Astrocyte (in vitro differentiated cells and primary cell): ENCODE measurements at regions not wholly inside any gene's neighbourhood (a gene's known extent, or its start where the extent isn't known, plus 50 kb on each side); places are given as distances from the start of the nearest gene placed in this dataset.

Source experiments
- DNase-seq: peaks from one replicate; pipeline ENCODE4 v3.0.0-alpha.2; 2010; ENCODE audit warnings: low read depth
- FAIRE-seq: peaks from 2 replicates; lab custom pipeline; 2011; peaks lifted over from hg19 to GRCh38; lab: Jason Lieb, UNC
- H2AFZ ChIP-seq: 2 replicates; pipeline ENCODE4 v1.6.0; 2012; ENCODE audit warnings: low read depth, low read length, inconsistent platforms
- H3K27ac ChIP-seq: 2 replicates; pipeline ENCODE4 v1.5.1; 2011; ENCODE audit warnings: low read depth, low read length, inconsistent platforms
- H3K27me3 ChIP-seq: 2 replicates; pipeline ENCODE4 v1.6.0; 2011; ENCODE audit warnings: low read length, inconsistent platforms; ENCODE audit not compliant: insufficient read depth
- H3K36me3 ChIP-seq: 2 replicates; pipeline ENCODE4 v1.5.1; 2011; ENCODE audit warnings: low read length, inconsistent platforms; ENCODE audit not compliant: insufficient read depth
- H3K4me1 ChIP-seq: 2 replicates; pipeline ENCODE4 v1.5.1; 2011; ENCODE audit warnings: low read length, inconsistent platforms; ENCODE audit not compliant: insufficient read depth
- H3K4me2 ChIP-seq: 2 replicates; pipeline ENCODE4 v1.6.0; 2012; ENCODE audit warnings: low read length, inconsistent platforms
- H3K4me3 ChIP-seq: 2 replicates; pipeline ENCODE4 v1.5.1; 2011; ENCODE audit warnings: low read depth, mild to moderate bottlenecking, low read length, inconsistent platforms; ENCODE audit not compliant: insufficient read depth
- H3K79me2 ChIP-seq: 2 replicates; pipeline ENCODE4 v1.6.0; 2012; ENCODE audit warnings: mild to moderate bottlenecking, low read length, inconsistent platforms; ENCODE audit not compliant: insufficient read depth
- H3K9ac ChIP-seq: 2 replicates; pipeline ENCODE4 v1.6.0; 2012; ENCODE audit warnings: mild to moderate bottlenecking, low read length, inconsistent platforms
- H3K9me3 ChIP-seq: 2 replicates; pipeline ENCODE4 v1.5.1; 2012; ENCODE audit warnings: low read depth, mild to moderate bottlenecking, low read length, inconsistent platforms; ENCODE audit not compliant: insufficient read depth
- H4K20me1 ChIP-seq: 2 replicates; pipeline ENCODE4 v1.6.0; 2012; ENCODE audit warnings: low read length, inconsistent platforms; ENCODE audit not compliant: insufficient read depth
- H3K27ac Mint-ChIP-seq: one replicate; pipeline ENCODE4 v1.8.0; 2021; ENCODE audit warnings: mild to moderate bottlenecking, mixed read lengths; ENCODE audit not compliant: unreplicated experiment
- H3K27me3 Mint-ChIP-seq: one replicate; pipeline ENCODE4 v1.8.0; 2021; ENCODE audit warnings: low read depth, mixed read lengths; ENCODE audit not compliant: unreplicated experiment
- H3K36me3 Mint-ChIP-seq: one replicate; pipeline ENCODE4 v1.8.0; 2021; ENCODE audit warnings: low read depth, mixed read lengths; ENCODE audit not compliant: unreplicated experiment
- H3K4me1 Mint-ChIP-seq: one replicate; pipeline ENCODE4 v1.8.0; 2021; ENCODE audit warnings: low read depth, mixed read lengths; ENCODE audit not compliant: unreplicated experiment
- H3K4me3 Mint-ChIP-seq: one replicate; pipeline ENCODE4 v1.8.0; 2021; ENCODE audit warnings: mild to moderate bottlenecking, moderate library complexity, mixed read lengths; ENCODE audit not compliant: unreplicated experiment
- H3K9me3 Mint-ChIP-seq: one replicate; pipeline ENCODE4 v1.8.0; 2021; ENCODE audit warnings: mild to moderate bottlenecking, mixed read lengths; ENCODE audit not compliant: unreplicated experiment
- EZH2 ChIP-seq: IDR thresholded peaks from 2 replicates; pipeline ENCODE4 v1.6.1; 2012; ENCODE audit warnings: mild to moderate bottlenecking, low read length, inconsistent platforms; ENCODE audit not compliant: insufficient read depth
- TF ChIP-seq, protein P1 (sequence below): IDR thresholded peaks from 2 replicates; pipeline ENCODE4 v1.5.1; 2011; ENCODE audit warnings: low read depth, mild to moderate bottlenecking, inconsistent platforms, low read length, moderate library complexity; ENCODE audit not compliant: insufficient read depth

DNA sequence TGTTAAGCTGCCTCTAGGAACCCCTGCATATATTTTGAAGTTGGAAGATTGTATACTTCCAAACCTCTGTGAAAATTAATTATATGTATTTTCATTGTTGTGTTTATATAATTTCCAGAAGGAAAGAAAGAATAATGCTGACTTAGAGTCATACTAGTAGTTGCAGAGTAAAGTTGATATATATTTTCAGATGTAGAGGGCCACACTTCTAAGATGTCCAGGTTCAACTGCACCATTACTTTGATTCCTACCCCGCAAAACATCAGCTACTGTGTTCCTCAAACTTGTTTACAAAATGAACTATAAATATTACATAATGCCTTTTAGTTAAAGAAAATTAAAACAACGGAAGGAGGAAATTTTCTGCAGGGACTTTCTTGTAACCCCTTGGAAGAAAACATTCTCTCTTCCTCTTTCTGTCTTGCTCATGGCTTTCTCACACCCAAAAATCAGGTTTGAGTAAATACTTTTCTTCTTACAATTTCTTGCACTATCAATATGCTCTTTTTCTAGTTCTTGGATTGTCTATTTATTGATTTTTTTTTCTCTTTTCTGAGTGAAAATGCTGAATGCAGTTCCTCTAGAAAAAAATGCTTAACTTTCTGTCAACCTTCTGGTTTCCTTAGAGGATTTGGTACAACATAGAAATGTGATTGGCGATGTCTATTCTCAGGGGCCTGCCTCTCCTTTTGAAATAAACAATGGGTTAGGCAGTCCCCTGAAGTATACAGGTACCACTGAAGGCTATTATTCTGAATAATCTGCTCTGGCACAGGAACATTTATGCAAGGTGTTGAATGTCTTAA, 867.8 kb downstream of the TTLL7 start:
- FAIRE-seq = no peak

DNA sequence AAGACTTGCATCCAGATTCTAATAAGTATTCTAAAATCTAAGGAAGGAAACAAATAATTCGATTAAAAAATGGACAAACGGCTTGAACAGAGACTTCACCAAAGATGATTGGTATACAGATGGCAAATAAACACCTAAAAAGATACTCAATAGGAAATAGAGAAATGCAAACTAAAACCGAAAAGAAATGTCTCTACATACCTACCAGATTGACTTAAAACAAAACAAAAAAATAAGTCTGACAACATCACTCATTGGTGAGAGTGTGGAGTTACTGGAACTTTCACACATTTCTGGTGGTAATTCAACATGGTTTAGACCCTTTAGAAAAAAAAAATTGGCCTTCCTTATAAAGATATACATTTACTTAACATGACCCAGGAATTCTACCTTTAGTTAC, 869.8 kb downstream of the TTLL7 start:
- Histone ChIP-seq H3K9me3 (no peaks in the 10 kb centered on the region), H3K27ac (no peak overlapping the region), H3K4me3 (no peak overlapping the region), H4K20me1 (no peaks in the 10 kb centered on the region), H3K4me1 (no peaks in the 10 kb centered on the region), H3K79me2 (no peaks in the 10 kb centered on the region), H3K9ac (no peak overlapping the region), H3K4me2 (no peak overlapping the region), H3K27me3 (no peaks in the 10 kb centered on the region), H3K36me3 (no peaks in the 10 kb centered on the region), H2AFZ (no peak overlapping the region)
- Mint-ChIP-seq H3K9me3 (no peaks in the 10 kb centered on the region), H3K36me3 (no peaks in the 10 kb centered on the region), H3K27ac (no peak overlapping the region), H3K4me3 (no peak overlapping the region), H3K4me1 (no peaks in the 10 kb centered on the region), H3K27me3 (no peaks in the 10 kb centered on the region)
- DNase-seq = no peak
- no peak for FAIRE-seq
- TF ChIP-seq, protein P1, sequence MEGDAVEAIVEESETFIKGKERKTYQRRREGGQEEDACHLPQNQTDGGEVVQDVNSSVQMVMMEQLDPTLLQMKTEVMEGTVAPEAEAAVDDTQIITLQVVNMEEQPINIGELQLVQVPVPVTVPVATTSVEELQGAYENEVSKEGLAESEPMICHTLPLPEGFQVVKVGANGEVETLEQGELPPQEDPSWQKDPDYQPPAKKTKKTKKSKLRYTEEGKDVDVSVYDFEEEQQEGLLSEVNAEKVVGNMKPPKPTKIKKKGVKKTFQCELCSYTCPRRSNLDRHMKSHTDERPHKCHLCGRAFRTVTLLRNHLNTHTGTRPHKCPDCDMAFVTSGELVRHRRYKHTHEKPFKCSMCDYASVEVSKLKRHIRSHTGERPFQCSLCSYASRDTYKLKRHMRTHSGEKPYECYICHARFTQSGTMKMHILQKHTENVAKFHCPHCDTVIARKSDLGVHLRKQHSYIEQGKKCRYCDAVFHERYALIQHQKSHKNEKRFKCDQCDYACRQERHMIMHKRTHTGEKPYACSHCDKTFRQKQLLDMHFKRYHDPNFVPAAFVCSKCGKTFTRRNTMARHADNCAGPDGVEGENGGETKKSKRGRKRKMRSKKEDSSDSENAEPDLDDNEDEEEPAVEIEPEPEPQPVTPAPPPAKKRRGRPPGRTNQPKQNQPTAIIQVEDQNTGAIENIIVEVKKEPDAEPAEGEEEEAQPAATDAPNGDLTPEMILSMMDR = no peak
- TF ChIP-seq EZH2 = no peak

More for the DNA sequence above, 867.8 kb downstream of the TTLL7 start:
- Mint-ChIP-seq H3K4me1 (no peaks in the 10 kb centered on the region), H3K36me3 (no peaks in the 10 kb centered on the region), H3K9me3 (no peaks in the 10 kb centered on the region), H3K27me3 (no peaks in the 10 kb centered on the region), H3K27ac (no peak overlapping the region), H3K4me3 (no peak overlapping the region)
- Histone ChIP-seq H3K27ac (no peak overlapping the region), H3K36me3 (no peaks in the 10 kb centered on the region), H2AFZ (no peak overlapping the region), H4K20me1 (no peaks in the 10 kb centered on the region), H3K9ac (no peak overlapping the region), H3K9me3 (no peaks in the 10 kb centered on the region), H3K4me2 (no peak overlapping the region), H3K27me3 (no peaks in the 10 kb centered on the region), H3K79me2 (no peaks in the 10 kb centered on the region), H3K4me1 (no peaks in the 10 kb centered on the region), H3K4me3 (no peak overlapping the region)
- DNase-seq = no peak
- TF ChIP-seq EZH2 = no peak
- TF ChIP-seq, protein P1 = no peak

DNA sequence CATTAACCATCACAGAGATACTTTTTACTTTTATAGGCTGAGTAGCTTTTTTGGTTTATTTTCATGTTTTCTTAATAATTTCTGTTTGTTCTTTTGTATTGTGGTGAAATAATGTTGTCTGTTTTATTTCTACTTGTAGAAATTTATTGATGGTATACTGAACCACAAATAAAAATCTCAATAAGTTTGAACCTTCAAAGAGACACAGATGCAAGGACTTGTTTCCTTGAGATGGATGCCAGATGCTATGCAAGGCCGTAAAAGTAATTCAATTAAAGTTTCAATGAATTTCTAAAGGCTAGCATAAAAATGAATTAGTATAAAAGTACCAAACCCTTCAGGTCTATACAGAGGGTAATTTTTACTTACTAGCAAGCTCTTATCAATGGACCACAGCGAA, 873.5 kb downstream of the TTLL7 start:
- no peaks in the 10 kb centered on the region for H3K4me1 ChIP-seq
- no peak overlapping the region for H2AFZ ChIP-seq
- H3K27ac Mint-ChIP-seq = no peak overlapping the region
- no peaks in the 10 kb centered on the region for H3K36me3 ChIP-seq
- no peaks in the 10 kb centered on the region for H3K79me2 ChIP-seq
- no peaks in the 10 kb centered on the region for H4K20me1 ChIP-seq
- DNase-seq (no peak), FAIRE-seq (no peak)
- H3K4me3 ChIP-seq = no peak overlapping the region
- H3K36me3 Mint-ChIP-seq = no peaks in the 10 kb centered on the region
- H3K9me3 ChIP-seq = no peaks in the 10 kb centered on the region
- no peak overlapping the region for H3K4me2 ChIP-seq
- no peaks in the 10 kb centered on the region for H3K4me1 Mint-ChIP-seq
- no peak overlapping the region for H3K27ac ChIP-seq
- H3K4me3 Mint-ChIP-seq = no peak overlapping the region
- H3K9ac ChIP-seq = no peak overlapping the region
- TF ChIP-seq, protein P1 = no peak
- no peak for TF ChIP-seq EZH2
- H3K27me3 Mint-ChIP-seq = no peaks in the 10 kb centered on the region
- H3K27me3 ChIP-seq = no peaks in the 10 kb centered on the region
- H3K9me3 Mint-ChIP-seq = no peaks in the 10 kb centered on the region
